Stimulated activated CD8-positive, alpha-beta memory T cell treated with anti-CD3 and anti-CD28 coated beads, Interleukin-4, amount 100 ng/mL, for 1 hour (primary cell): ENCODE measurements at regions not wholly inside any gene's neighbourhood (a gene's known extent, or its start where the extent isn't known, plus 50 kb on each side); places are given as distances from the start of the nearest gene placed in this dataset.

Experiments used
- DNase-seq, 2 donors: peaks; one replicate each; pipeline ENCODE4 v3.0.0-alpha.2; 2020; ENCODE audit warnings: low read depth in 2 of 2, low spot score in 1 of 2

- DNase-seq = no peak
Measured at GRCh38 chr18:47602273-47602897, 328.1 kb downstream of the SMAD2 start.

- no peak for DNase-seq
Measured at GRCh38 chr18:47601581-47602272, 328.7 kb downstream of the SMAD2 start.

GRCh38 chr18:47595831-47596501, 334.5 kb downstream of the SMAD2 start:
- no peak for DNase-seq

GRCh38 chr18:47594621-47595086, 335.8 kb downstream of the SMAD2 start:
- no peak for DNase-seq

- no peak for DNase-seq
Measured at GRCh38 chr18:47593744-47594472, 336.6 kb downstream of the SMAD2 start.

GRCh38 chr18:47591429-47591828, 339.0 kb downstream of the SMAD2 start:
- DNase-seq = no peak

GRCh38 chr18:47587587-47587986, 336.1 kb upstream of the SKOR2 start:
- no peak for DNase-seq

- no peak for DNase-seq
Measured at GRCh38 chr18:47586418-47587070, 335.1 kb upstream of the SKOR2 start.

- no peak for DNase-seq
Measured at GRCh38 chr18:47585914-47586313, 334.5 kb upstream of the SKOR2 start.

GRCh38 chr18:47585136-47585535, 333.7 kb upstream of the SKOR2 start:
- no peak for DNase-seq

- DNase-seq = no peak
Measured at GRCh38 chr18:47582093-47582492, 330.6 kb upstream of the SKOR2 start.

GRCh38 chr18:47577520-47577919, 326.1 kb upstream of the SKOR2 start:
- no peak for DNase-seq

GRCh38 chr18:47574966-47575365, 323.5 kb upstream of the SKOR2 start:
- DNase-seq = no peak

- DNase-seq = no peak
Measured at GRCh38 chr18:47571957-47572356, 320.5 kb upstream of the SKOR2 start.

GRCh38 chr18:47566809-47567208, 315.3 kb upstream of the SKOR2 start:
- no peak for DNase-seq

- DNase-seq = no peak
Measured at GRCh38 chr18:47560723-47561715, 309.6 kb upstream of the SKOR2 start.

GRCh38 chr18:47558110-47558750, 306.8 kb upstream of the SKOR2 start:
- no peak for DNase-seq

- DNase-seq = no peak
Measured at GRCh38 chr18:47557160-47557559, 305.7 kb upstream of the SKOR2 start.

GRCh38 chr18:47552783-47553182, 301.3 kb upstream of the SKOR2 start:
- DNase-seq = no peak
